Gastrocnemius medialis (tissue), 4 donors: ENCODE measurements at regions not wholly inside any gene's neighbourhood (a gene's known extent, or its start where the extent isn't known, plus 50 kb on each side); places are given as distances from the start of the nearest gene placed in this dataset.

ENCODE experiments used
- ATAC-seq, 2 donors: fragments of 150-250 bp; one replicate each; pipeline ENCODE4 v1.9.1; 2016
- DNase-seq, 2 donors: peaks; one replicate each; pipeline ENCODE4 v3.0.0-alpha.2; 2019
- H3K27ac ChIP-seq, 4 donors: fragments of 200-600 bp; sonication (generic); 1 replicate in 1 of 4; 2 replicates in 3 of 4; pipeline ENCODE4 v1.5.1; 2016 to 2018; ENCODE audit warnings: mild to moderate bottlenecking in 2 of 4, moderate library complexity in 1 of 4
- H3K27me3 ChIP-seq, 3 donors: fragments of 200-600 bp; sonication (generic) in 2 of 3; 1 replicate in 1 of 3; 2 replicates in 2 of 3; pipeline versions ENCODE4 v1.5.1 to v1.6.0; 2016 to 2019; ENCODE audit warnings: mild to moderate bottlenecking in 1 of 3, moderate library complexity in 1 of 3
- H3K36me3 ChIP-seq, 2 donors: fragments of 200-600 bp; sonication (generic) in 1 of 2; one replicate each; pipeline ENCODE4 v1.5.1; 2017 to 2018
- H3K4me1 ChIP-seq, 2 donors: fragments of 200-600 bp; sonication (generic) in 1 of 2; one replicate each; pipeline ENCODE4 v1.5.1; 2016 to 2017; ENCODE audit warnings: mild to moderate bottlenecking in 2 of 2
- H3K4me3 ChIP-seq, 4 donors: fragments of 200-600 bp; sonication (generic) in 3 of 4; 1 replicate in 1 of 4; 2 replicates in 3 of 4; pipeline ENCODE4 v1.5.1; 2016 to 2019; ENCODE audit warnings: mild to moderate bottlenecking in 2 of 4
- H3K9me3 ChIP-seq, 3 donors: fragments of 200-600 bp; sonication (generic) in 2 of 3; 1 replicate in 1 of 3; 2 replicates in 2 of 3; pipeline ENCODE4 v1.5.1; 2016 to 2019
- CTCF ChIP-seq, 5 experiments: fragments of 450-650 bp in 3 of 5; fragments of 200-600 bp in 2 of 5; sonication (generic) in 2 of 5; IDR thresholded peaks in 4 of 5; conservative IDR thresholded peaks in 1 of 5; 1 replicate in 4 of 5; 2 replicates in 1 of 5; pipeline ENCODE4 v1.5.1; 2016 to 2019; ENCODE audit warnings: antibody characterized with exemption in 5 of 5, mild to moderate bottlenecking in 3 of 5, moderate library complexity in 3 of 5
- POLR2A ChIP-seq, 2 donors: fragments of 450-650 bp; IDR thresholded peaks; one replicate each; pipeline ENCODE4 v1.6.1; 2017; ENCODE audit warnings: antibody characterized with exemption in 2 of 2, mild to moderate bottlenecking in 2 of 2, moderate library complexity in 2 of 2
- in situ Hi-C, 4 donors: fragments of 200-750 bp; cut with MboI; loops; one replicate each; pipeline versions ENCODE4 v1.15.0 to v1.8.0; 2017; ENCODE audit warnings: low sequenced_read_pairs in 4 of 4
- intact Hi-C: fragments of 100-400 bp; cut with DNase I; formaldehyde crosslinking; loops from one replicate; pipeline ENCODE4 v1.15.1; 2023; ENCODE audit warnings: low total_unique reads

GRCh38 chr22:48880749-48881148, 946.9 kb downstream of the BRD1 start:
- intact Hi-C loops = no loop called here
- no peak for ATAC-seq

GRCh38 chr22:48876951-48877350, 950.7 kb downstream of the BRD1 start:
- ATAC-seq (no peak), DNase-seq (no peak)
- in situ Hi-C loops = no loop called here
- Histone ChIP-seq H3K36me3 (no peaks in the 10 kb centered on the region), H3K4me1 (no peaks in the 10 kb centered on the region), H3K9me3 (no peaks in the 10 kb centered on the region), H3K27ac (no peak overlapping the region), H3K4me3 (no peak overlapping the region), H3K27me3 (no peaks in the 10 kb centered on the region)
- TF ChIP-seq CTCF (IDR thresholded peaks at IDR 0.05 in 4 of 5, conservative IDR thresholded peaks at IDR 0.05 in 1 of 5) = no peak
- no peak for TF ChIP-seq POLR2A (IDR thresholded peaks at IDR 0.05)
- intact Hi-C loops = no loop called here

More at GRCh38 chr22:48880749-48881148, 946.9 kb downstream of the BRD1 start:
- Histone ChIP-seq H3K4me3 (no peak overlapping the region), H3K4me1 (no peaks in the 10 kb centered on the region), H3K9me3 (no peaks in the 10 kb centered on the region), H3K27me3 (no peaks in the 10 kb centered on the region), H3K27ac (no peak overlapping the region), H3K36me3 (no peaks in the 10 kb centered on the region)
- DNase-seq = no peak
- TF ChIP-seq CTCF (IDR thresholded peaks at IDR 0.05 in 4 of 5, conservative IDR thresholded peaks at IDR 0.05 in 1 of 5) (no peak), POLR2A (IDR thresholded peaks at IDR 0.05) (no peak)
- in situ Hi-C loops = no loop called here

- Histone ChIP-seq H3K36me3 (no peaks in the 10 kb centered on the region), H3K4me1 (no peaks in the 10 kb centered on the region), H3K27me3 (no peaks in the 10 kb centered on the region), H3K9me3 (no peaks in the 10 kb centered on the region), H3K27ac (no peak overlapping the region), H3K4me3 (no peak overlapping the region)
- intact Hi-C loops = no loop called here
- TF ChIP-seq CTCF (IDR thresholded peaks at IDR 0.05 in 4 of 5, conservative IDR thresholded peaks at IDR 0.05 in 1 of 5) = no peak
- TF ChIP-seq POLR2A (IDR thresholded peaks at IDR 0.05) = no peak
- in situ Hi-C loops = no loop called here
- DNase-seq (no peak), ATAC-seq (no peak)
Observed at GRCh38 chr22:48874956-48875355, 952.7 kb downstream of the BRD1 start.

GRCh38 chr22:48873191-48873520, 954.5 kb downstream of the BRD1 start:
- ATAC-seq (no peak), DNase-seq (no peak)
- no peaks in the 10 kb centered on the region for H3K4me1 ChIP-seq
- no peaks in the 10 kb centered on the region for H3K36me3 ChIP-seq
- H3K4me3 ChIP-seq = no peak overlapping the region
- H3K9me3 ChIP-seq = no peaks in the 10 kb centered on the region
- in situ Hi-C loops (no loop called here), intact Hi-C loops (no loop called here)
- H3K27ac ChIP-seq = no peak overlapping the region
- TF ChIP-seq CTCF (IDR thresholded peaks at IDR 0.05 in 4 of 5, conservative IDR thresholded peaks at IDR 0.05 in 1 of 5) (no peak), POLR2A (IDR thresholded peaks at IDR 0.05) (no peak)
- no peaks in the 10 kb centered on the region for H3K27me3 ChIP-seq
